Endothelial cell of umbilical vein (primary cell): ENCODE measurements at regions not wholly inside any gene's neighbourhood (a gene's known extent, or its start where the extent isn't known, plus 50 kb on each side); places are given as distances from the start of the nearest gene placed in this dataset.
A peak's percentile ranks its signal among the peaks of the same experiment; 100 is the strongest.

ENCODE experiments used
- BruUV-seq: library from RNA; stranded (reverse); fragments of 400-500 nt; replicated peaks from 2 replicates; lab custom pipeline; 2021; lab: Mats Ljungman, UMichigan
- CTCF ChIA-PET: fragments of 300-600, 350-600 bp; sonication (Branson Sonifier 250); formaldehyde crosslinking; loops from one replicate; lab custom pipeline; 2021; ENCODE audit warnings: antibody characterized with exemption, inconsistent platforms; lab: Charles Lee
- POLR2A ChIA-PET: fragments of 300-600, 350-600 bp; sonication (Branson Sonifier 250); formaldehyde crosslinking; loops from one replicate; lab custom pipeline; 2021; ENCODE audit warnings: antibody characterized with exemption, inconsistent platforms; lab: Charles Lee
- DNase-seq: peaks from one replicate; pipeline ENCODE4 v3.0.0-alpha.2; 2011; ENCODE audit warnings: low read depth, low spot score
- FAIRE-seq: peaks from 2 replicates; lab custom pipeline; 2011; peaks lifted over from hg19 to GRCh38; lab: Jason Lieb, UNC
- H2AFZ ChIP-seq: 2 replicates; pipeline ENCODE4 v1.6.0; 2012; ENCODE audit warnings: low read depth, low read length, control low read depth, inconsistent platforms
- H3K27ac ChIP-seq: 2 replicates; pipeline ENCODE4 v1.5.1; 2011; ENCODE audit warnings: low read depth, mild to moderate bottlenecking, control low read depth, low read length, moderate library complexity; ENCODE audit not compliant: insufficient read depth
- H3K27me3 ChIP-seq, 2 experiments: 2 replicates each; pipeline versions ENCODE4 v1.6.0 to v1.6.1; 2011; ENCODE audit warnings: low read length in 2 of 2, mixed read lengths in 1 of 2; ENCODE audit not compliant: control insufficient read depth in 2 of 2, insufficient read depth in 2 of 2
- H3K36me3 ChIP-seq, 2 experiments: 2 replicates in 1 of 2; 3 replicates in 1 of 2; pipeline ENCODE4 v1.5.1; 2011; ENCODE audit warnings: low read length in 2 of 2, mild to moderate bottlenecking in 1 of 2, moderate library complexity in 1 of 2; ENCODE audit not compliant: control insufficient read depth in 2 of 2, insufficient read depth in 2 of 2; ENCODE audit errors: extremely low read depth in 1 of 2
- H3K4me1 ChIP-seq: 3 replicates; pipeline ENCODE4 v1.5.1; 2011; ENCODE audit warnings: mild to moderate bottlenecking, low read length; ENCODE audit not compliant: control insufficient read depth, insufficient read depth; ENCODE audit errors: extremely low read depth
- H3K4me2 ChIP-seq: 2 replicates; pipeline ENCODE4 v1.6.1; 2011; ENCODE audit warnings: low read length, control low read depth, mixed read lengths; ENCODE audit not compliant: insufficient read depth
- H3K4me3 ChIP-seq, 3 experiments: fragments of 200-600 bp in 1 of 3; sonication (generic), shearing (Covaris generic) in 1 of 3; replicated peaks in 1 of 3; 2 replicates each; pipeline ENCODE4 v1.5.1; 2011 to 2016; ENCODE audit warnings: control low read depth in 3 of 3, low read length in 3 of 3, mild to moderate bottlenecking in 2 of 3, inconsistent platforms in 1 of 3, low read depth in 1 of 3, moderate library complexity in 1 of 3; ENCODE audit not compliant: insufficient read depth in 1 of 3
- H3K79me2 ChIP-seq: 2 replicates; pipeline ENCODE4 v1.6.0; 2012; ENCODE audit warnings: low read length, inconsistent platforms; ENCODE audit not compliant: control insufficient read depth, insufficient read depth
- H3K9ac ChIP-seq: replicated peaks from 2 replicates; pipeline ENCODE3; 2011; ENCODE audit warnings: low read length, control low read depth; ENCODE audit not compliant: insufficient read depth; ENCODE audit errors: extremely low read depth
- H3K9me1 ChIP-seq: replicated peaks from 3 replicates; pipeline ENCODE4 v1.6.0; 2011; ENCODE audit warnings: mild to moderate bottlenecking, low read length; ENCODE audit not compliant: control insufficient read depth, insufficient read depth; ENCODE audit errors: extremely low read depth
- H3K9me3 ChIP-seq: replicated peaks from 2 replicates; pipeline ENCODE4 v1.5.1; 2012; ENCODE audit warnings: low read length, inconsistent platforms; ENCODE audit not compliant: control insufficient read depth, insufficient read depth
- H4K20me1 ChIP-seq: replicated peaks from 2 replicates; pipeline ENCODE3; 2011; ENCODE audit warnings: mild to moderate bottlenecking, low read length; ENCODE audit not compliant: control insufficient read depth, insufficient read depth; ENCODE audit errors: extremely low read depth
- CTCF ChIP-seq, 2 donors: IDR thresholded peaks; 1 replicate in 1 of 2; 2 replicates in 1 of 2; pipeline ENCODE4 v1.5.1; 2011; ENCODE audit warnings: low read length in 2 of 2, mild to moderate bottlenecking in 2 of 2, moderate library complexity in 2 of 2, control low read depth in 1 of 2, inconsistent platforms in 1 of 2, low read depth in 1 of 2; ENCODE audit not compliant: insufficient read depth in 1 of 2; ENCODE audit errors: extremely low read depth in 1 of 2
- MAX ChIP-seq: IDR thresholded peaks from 2 replicates; pipeline ENCODE4 v1.6.1; 2011; ENCODE audit not compliant: insufficient read depth, insufficient read length
- MYC ChIP-seq: IDR thresholded peaks from one replicate; pipeline ENCODE4 v1.6.1; 2011; ENCODE audit warnings: mild to moderate bottlenecking, low read depth, low read length
- dilution Hi-C: fragments of 300-500 bp; cut with MboI; formaldehyde crosslinking; loops from one replicate; pipeline ENCODE4 v1.15.0; 2019; ENCODE audit warnings: low sequenced_read_pairs; ENCODE audit not compliant: extremely low pct_ligation_motif_present
- intact Hi-C: fragments of 100-400 bp; cut with micrococcal nuclease; formaldehyde crosslinking; loops from one replicate; pipeline ENCODE4 v1.10.0; 2022

GRCh38 chr1:208997726-208998312 is 585.7 kb upstream of the CAMK1G start:
- H3K79me2 ChIP-seq = no peaks in the 10 kb centered on the region
- no TSS peak for BruUV-seq
- CTCF ChIA-PET = interaction anchor here (0.5 to 2.1 kb wide), 21 partner anchors 9 to 348 kb away, joined by 3 to 23 read pairs (median 4); no protein-coding TSS in a partner anchor
- H3K4me1 ChIP-seq = no peaks in the 10 kb centered on the region
- H3K9me1 ChIP-seq = no peaks in the 10 kb centered on the region
- no peaks in the 10 kb centered on the region for H3K36me3 ChIP-seq
- H4K20me1 ChIP-seq = no peaks in the 10 kb centered on the region
- no peak overlapping the region for H3K4me2 ChIP-seq
- no peak overlapping the region for H2AFZ ChIP-seq
- POLR2A ChIA-PET = interaction anchor here (0.7 kb wide), 1 partner anchor 26 kb away, joined by 3 read pairs; no protein-coding TSS in a partner anchor
- no peaks in the 10 kb centered on the region for H3K27me3 ChIP-seq
- DNase-seq = peak; percentile 15
- intact Hi-C loops (loop anchor here (1.0 kb wide), 1 partner anchor 344 kb away; no protein-coding TSS in a partner anchor), dilution Hi-C loops (no loop called here)
- no peak overlapping the region for H3K9ac ChIP-seq
- H3K27ac ChIP-seq = no peak overlapping the region
- no peak overlapping the region for H3K4me3 ChIP-seq
- TF ChIP-seq CTCF (IDR thresholded peaks at IDR 0.05; ENCODE audit: extremely low read depth in 1 of 2, insufficient read depth in 1 of 2, low read depth in 1 of 2, low read length in 2 of 2) = peak; percentile 20 to 32
- TF ChIP-seq MYC = no peak
- no peaks in the 10 kb centered on the region for H3K9me3 ChIP-seq
- no peak for FAIRE-seq

- no peaks in the 10 kb centered on the region for H4K20me1 ChIP-seq
- TF ChIP-seq MAX = no peak
- no peak for DNase-seq
- H3K4me1 ChIP-seq = no peaks in the 10 kb centered on the region
- no peaks in the 10 kb centered on the region for H3K36me3 ChIP-seq
- no peaks in the 10 kb centered on the region for H3K9me3 ChIP-seq
- no peak overlapping the region for H3K9ac ChIP-seq
- CTCF ChIA-PET = interaction anchor here (1.5 kb wide), 1 partner anchor 11 kb away, joined by 4 read pairs; no protein-coding TSS in a partner anchor
- H3K4me3 ChIP-seq = no peak overlapping the region
- intact Hi-C loops = loop anchor here (5.0 kb wide), 1 partner anchor 184 kb away; no protein-coding TSS in a partner anchor
- no peaks in the 10 kb centered on the region for H3K9me1 ChIP-seq
- POLR2A ChIA-PET = no interaction called here
- dilution Hi-C loops = no loop called here
- H3K4me2 ChIP-seq = no peak overlapping the region
- no TSS peak for BruUV-seq
- H2AFZ ChIP-seq = no peak overlapping the region
- FAIRE-seq = no peak
- peaks cover 1 to 3% of the 10 kb centered on the region in 2 experiments for H3K27me3 ChIP-seq
- H3K27ac ChIP-seq = no peak overlapping the region
- no peaks in the 10 kb centered on the region for H3K79me2 ChIP-seq
Measured at GRCh38 chr1:209008586-209008985, 574.9 kb upstream of the CAMK1G start.
